ENCODE measurements at regions not wholly inside any gene's neighbourhood (a gene's known extent, or its start where the extent isn't known, plus 50 kb on each side); places are given as distances from the start of the nearest gene placed in this dataset.
"Not testable (repeated sequence)": the region's sequence is repeated elsewhere in the genome, so short reads cannot be mapped to it uniquely, and the experiment has no call there.

DNA sequence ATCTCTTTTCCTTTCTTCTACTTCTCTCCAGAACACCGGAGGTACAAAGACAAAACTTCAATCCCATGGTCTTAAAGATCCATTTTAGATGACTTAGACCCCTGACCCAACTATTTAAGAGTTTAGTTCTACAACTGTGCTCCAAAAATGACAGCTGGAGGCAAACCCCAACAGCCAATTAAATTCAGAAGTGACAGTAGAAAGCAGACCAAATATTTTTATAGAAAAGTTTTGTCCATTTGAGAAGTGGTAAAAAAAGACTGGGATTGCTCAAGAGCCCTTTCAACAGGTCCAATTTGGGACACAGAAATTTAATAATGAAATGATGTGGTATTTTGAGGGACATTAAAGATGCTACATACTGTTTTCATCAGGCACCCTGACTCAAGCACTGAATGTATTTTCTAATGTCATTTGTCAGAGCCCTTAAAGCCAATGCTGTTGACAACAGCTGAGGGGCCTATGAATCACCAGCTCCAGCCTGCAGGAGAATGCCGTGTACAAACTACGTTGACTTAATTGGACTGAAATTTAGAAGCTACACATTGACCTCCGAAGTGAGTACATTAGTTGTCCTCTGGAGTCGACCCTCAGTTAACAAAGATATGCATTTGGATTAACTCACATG lies 147.5 kb upstream of the PIK3R1 start:
- no peaks in the 10 kb centered on the region for H3K27me3 Mint-ChIP-seq (ENCODE audit: unreplicated experiment)
- intact Hi-C loops (cut with micrococcal nuclease; ENCODE audit: unreplicated experiment): no loop called here
- H3K27ac Mint-ChIP-seq (ENCODE audit: unreplicated experiment): no peak overlapping the region
- peaks cover 3% of the 10 kb centered on the region for H3K9me3 Mint-ChIP-seq (ENCODE audit: low read depth, unreplicated experiment)
- no peak overlapping the region for H3K4me3 Mint-ChIP-seq (ENCODE audit: low read depth, unreplicated experiment)
- no TSS peak for BruUV-seq (replicated peaks)
- CTCF ChIA-PET: interaction anchor here (0.6 kb wide), 1 partner anchor 312 kb away, joined by 4 read pairs; no protein-coding TSS in a partner anchor
- DNase-seq: no peak
- no peaks in the 10 kb centered on the region for H3K36me3 Mint-ChIP-seq (ENCODE audit: insufficient read depth, unreplicated experiment)
- TF ChIP-seq, protein P1, sequence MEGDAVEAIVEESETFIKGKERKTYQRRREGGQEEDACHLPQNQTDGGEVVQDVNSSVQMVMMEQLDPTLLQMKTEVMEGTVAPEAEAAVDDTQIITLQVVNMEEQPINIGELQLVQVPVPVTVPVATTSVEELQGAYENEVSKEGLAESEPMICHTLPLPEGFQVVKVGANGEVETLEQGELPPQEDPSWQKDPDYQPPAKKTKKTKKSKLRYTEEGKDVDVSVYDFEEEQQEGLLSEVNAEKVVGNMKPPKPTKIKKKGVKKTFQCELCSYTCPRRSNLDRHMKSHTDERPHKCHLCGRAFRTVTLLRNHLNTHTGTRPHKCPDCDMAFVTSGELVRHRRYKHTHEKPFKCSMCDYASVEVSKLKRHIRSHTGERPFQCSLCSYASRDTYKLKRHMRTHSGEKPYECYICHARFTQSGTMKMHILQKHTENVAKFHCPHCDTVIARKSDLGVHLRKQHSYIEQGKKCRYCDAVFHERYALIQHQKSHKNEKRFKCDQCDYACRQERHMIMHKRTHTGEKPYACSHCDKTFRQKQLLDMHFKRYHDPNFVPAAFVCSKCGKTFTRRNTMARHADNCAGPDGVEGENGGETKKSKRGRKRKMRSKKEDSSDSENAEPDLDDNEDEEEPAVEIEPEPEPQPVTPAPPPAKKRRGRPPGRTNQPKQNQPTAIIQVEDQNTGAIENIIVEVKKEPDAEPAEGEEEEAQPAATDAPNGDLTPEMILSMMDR (IDR thresholded peaks at IDR 0.05; ENCODE audit: unreplicated experiment): no peak
- H3K4me1 Mint-ChIP-seq (ENCODE audit: low read depth, unreplicated experiment): peaks cover 27% of the 10 kb centered on the region

DNA sequence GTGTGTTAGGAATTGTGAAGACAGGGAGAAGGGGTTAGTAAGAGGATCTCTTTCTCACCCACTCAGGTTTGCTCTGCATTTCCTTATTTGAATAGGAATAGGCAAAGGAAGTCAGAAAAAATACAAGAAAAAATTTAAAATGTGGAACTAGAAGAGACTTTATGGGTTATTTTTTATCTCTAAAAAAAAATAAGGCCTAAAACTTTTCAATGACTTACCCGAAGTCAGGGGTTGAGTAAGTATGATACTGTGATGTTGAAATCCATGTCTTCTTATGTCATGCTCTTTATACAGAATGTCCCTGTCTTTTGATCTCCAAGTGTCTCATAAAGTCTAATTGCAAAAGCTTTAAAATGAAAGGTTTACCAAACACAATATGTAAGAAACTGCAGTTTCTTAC lies 148.3 kb upstream of the PIK3R1 start:
- Mint-ChIP-seq H3K4me3 (ENCODE audit: low read depth, unreplicated experiment) (no peak overlapping the region), H3K27me3 (ENCODE audit: unreplicated experiment) (no peaks in the 10 kb centered on the region), H3K4me1 (ENCODE audit: low read depth, unreplicated experiment) (peaks cover 27% of the 10 kb centered on the region), H3K9me3 (ENCODE audit: low read depth, unreplicated experiment) (peaks cover 7% of the 10 kb centered on the region), H3K36me3 (ENCODE audit: insufficient read depth, unreplicated experiment) (no peaks in the 10 kb centered on the region), H3K27ac (ENCODE audit: unreplicated experiment) (no peak overlapping the region)
- intact Hi-C loops (cut with micrococcal nuclease; ENCODE audit: unreplicated experiment): no loop called here
- TF ChIP-seq, protein P1 (IDR thresholded peaks at IDR 0.05; ENCODE audit: unreplicated experiment): no peak
- no peak for DNase-seq
- CTCF ChIA-PET: no interaction called here
- BruUV-seq (replicated peaks): no TSS peak

DNA sequence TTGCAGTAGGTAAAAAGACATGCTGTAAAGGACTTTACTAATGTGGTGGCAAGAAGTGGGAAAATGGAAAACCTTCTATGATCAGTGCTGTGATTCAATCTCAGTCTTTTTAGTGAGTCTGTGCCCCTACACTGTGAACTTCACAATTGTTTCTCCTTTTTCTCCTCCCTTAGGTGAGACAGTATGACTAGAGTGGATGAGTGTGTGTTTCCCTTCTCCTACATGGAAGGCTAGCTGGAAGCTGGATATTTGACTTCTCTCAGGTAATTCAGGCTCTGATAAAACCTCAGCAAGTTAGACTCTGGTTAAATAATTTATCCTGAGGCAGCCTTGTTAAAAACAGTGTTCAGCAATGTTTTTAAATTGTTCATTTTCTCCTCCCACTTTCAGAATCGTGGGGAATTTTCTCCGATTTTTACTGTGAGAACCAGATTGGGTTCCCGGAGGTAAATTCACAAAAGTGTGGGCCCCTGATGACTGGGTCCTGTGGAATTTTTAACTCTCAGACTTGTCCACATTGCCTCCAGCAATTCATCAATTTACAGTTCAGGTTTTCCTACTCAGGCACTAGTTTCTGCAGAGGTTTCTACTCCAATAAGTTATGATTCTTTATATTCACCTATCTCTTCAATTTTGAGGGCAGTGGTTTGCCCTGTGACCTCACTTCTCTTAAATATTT lies 149.1 kb upstream of the PIK3R1 start:
- Mint-ChIP-seq H3K4me3 (ENCODE audit: low read depth, unreplicated experiment) (no peak overlapping the region), H3K36me3 (ENCODE audit: insufficient read depth, unreplicated experiment) (no peaks in the 10 kb centered on the region), H3K9me3 (ENCODE audit: low read depth, unreplicated experiment) (peaks cover 9% of the 10 kb centered on the region), H3K4me1 (ENCODE audit: low read depth, unreplicated experiment) (peaks cover 20% of the 10 kb centered on the region), H3K27ac (ENCODE audit: unreplicated experiment) (no peak overlapping the region), H3K27me3 (ENCODE audit: unreplicated experiment) (no peaks in the 10 kb centered on the region)
- TF ChIP-seq, protein P1 (IDR thresholded peaks at IDR 0.05; ENCODE audit: unreplicated experiment): no peak
- BruUV-seq (replicated peaks): no TSS peak
- intact Hi-C loops (cut with micrococcal nuclease; ENCODE audit: unreplicated experiment): no loop called here
- DNase-seq: no peak
- CTCF ChIA-PET: interaction anchor here (0.5 kb wide), 1 partner anchor 648 kb away, joined by 7 read pairs; no protein-coding TSS in a partner anchor

DNA sequence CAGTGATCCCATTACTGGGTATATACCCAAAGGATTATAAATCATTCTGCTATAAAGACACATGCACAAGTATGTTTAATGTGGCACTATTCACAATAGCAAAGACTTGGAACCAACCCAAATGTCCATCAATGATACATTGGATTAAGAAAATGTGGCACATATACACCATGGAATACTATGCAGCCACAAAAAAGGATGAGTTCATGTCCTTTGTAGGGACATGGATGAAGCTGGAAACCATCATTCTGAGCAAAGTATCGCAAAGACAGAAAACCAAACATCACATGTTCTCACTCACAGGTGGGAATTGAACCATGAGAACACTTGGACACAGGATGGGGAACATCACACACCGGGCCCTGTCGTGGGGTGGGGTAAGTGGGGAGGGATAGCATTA lies 150.2 kb upstream of the PIK3R1 start:
- H3K4me3 Mint-ChIP-seq (ENCODE audit: low read depth, unreplicated experiment); CTCF ChIA-PET; H3K36me3 Mint-ChIP-seq (ENCODE audit: insufficient read depth, unreplicated experiment); BruUV-seq (replicated peaks); DNase-seq; H3K27me3 Mint-ChIP-seq (ENCODE audit: unreplicated experiment); intact Hi-C loops (cut with micrococcal nuclease; ENCODE audit: unreplicated experiment); H3K27ac Mint-ChIP-seq (ENCODE audit: unreplicated experiment): not testable (repeated sequence)
- H3K4me1 Mint-ChIP-seq (ENCODE audit: low read depth, unreplicated experiment): peaks cover 19% of the 10 kb centered on the region
- peaks cover 11% of the 10 kb centered on the region for H3K9me3 Mint-ChIP-seq (ENCODE audit: low read depth, unreplicated experiment)

DNA sequence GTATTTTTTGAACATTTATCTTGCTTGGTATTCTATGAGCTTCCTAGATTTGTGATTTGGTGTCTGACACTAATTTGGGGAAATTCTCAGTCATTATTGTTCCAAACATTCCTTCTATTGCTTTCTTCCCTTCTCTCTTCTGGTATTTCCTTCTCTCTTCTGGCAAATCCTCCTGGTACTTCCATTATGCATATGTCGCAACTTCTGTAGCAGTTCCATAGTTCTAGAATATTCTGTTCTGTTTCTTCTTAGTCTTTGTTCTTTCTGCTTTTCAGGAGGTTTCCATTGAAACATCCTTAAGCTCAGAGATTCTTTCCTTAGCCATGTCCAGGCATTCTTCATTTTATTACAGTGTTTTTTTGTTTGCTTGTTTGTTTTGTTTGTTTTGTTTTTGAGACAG lies 155.2 kb upstream of the PIK3R1 start:
- intact Hi-C loops (cut with micrococcal nuclease; ENCODE audit: unreplicated experiment): no loop called here
- CTCF ChIA-PET: no interaction called here

More for the DNA sequence above, 155.2 kb upstream of the PIK3R1 start:
- Mint-ChIP-seq H3K4me3 (ENCODE audit: low read depth, unreplicated experiment) (no peak overlapping the region), H3K9me3 (ENCODE audit: low read depth, unreplicated experiment) (peaks cover 13% of the 10 kb centered on the region), H3K4me1 (ENCODE audit: low read depth, unreplicated experiment) (no peaks in the 10 kb centered on the region), H3K27ac (ENCODE audit: unreplicated experiment) (no peak overlapping the region), H3K36me3 (ENCODE audit: insufficient read depth, unreplicated experiment) (no peaks in the 10 kb centered on the region), H3K27me3 (ENCODE audit: unreplicated experiment) (no peaks in the 10 kb centered on the region)
- no TSS peak for BruUV-seq (replicated peaks)
- TF ChIP-seq, protein P1 (IDR thresholded peaks at IDR 0.05; ENCODE audit: unreplicated experiment): no peak
- no peak for DNase-seq
